HG02642 (cell line): ENCODE measurements at regions not wholly inside any gene's neighbourhood (a gene's known extent, or its start where the extent isn't known, plus 50 kb on each side); places are given as distances from the start of the nearest gene placed in this dataset.
"Not testable (repeated sequence)": the region's sequence is repeated elsewhere in the genome, so short reads cannot be mapped to it uniquely, and the experiment has no call there.

ENCODE experiments used
- ATAC-seq: cut with Tn5 transposase; IDR thresholded peaks from one replicate; pipeline ENCODE4 v1.9.1; 2021; ENCODE audit warnings: mild to moderate bottlenecking; ENCODE audit not compliant: unreplicated experiment, poor library complexity

DNA sequence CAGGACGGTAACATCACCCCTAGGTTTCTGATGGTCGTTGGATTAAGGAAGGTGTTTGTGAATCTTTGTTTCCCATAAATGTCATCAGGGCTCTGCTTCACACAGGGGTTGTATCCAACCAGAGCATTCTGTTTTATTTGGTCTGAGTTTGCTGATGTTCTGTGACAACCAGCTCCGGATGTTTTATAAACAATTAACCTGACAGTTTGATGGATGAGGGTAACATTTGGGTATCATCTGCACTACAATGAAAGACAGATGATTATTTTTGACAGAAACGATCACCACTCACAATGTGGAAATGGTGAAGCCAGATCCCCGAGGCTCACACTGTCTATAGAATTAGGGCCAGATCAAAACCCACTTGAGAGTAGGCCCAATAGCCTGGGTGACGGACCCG is 107.1 kb downstream of the CDC42EP3 start:
- ATAC-seq, result no peak

DNA sequence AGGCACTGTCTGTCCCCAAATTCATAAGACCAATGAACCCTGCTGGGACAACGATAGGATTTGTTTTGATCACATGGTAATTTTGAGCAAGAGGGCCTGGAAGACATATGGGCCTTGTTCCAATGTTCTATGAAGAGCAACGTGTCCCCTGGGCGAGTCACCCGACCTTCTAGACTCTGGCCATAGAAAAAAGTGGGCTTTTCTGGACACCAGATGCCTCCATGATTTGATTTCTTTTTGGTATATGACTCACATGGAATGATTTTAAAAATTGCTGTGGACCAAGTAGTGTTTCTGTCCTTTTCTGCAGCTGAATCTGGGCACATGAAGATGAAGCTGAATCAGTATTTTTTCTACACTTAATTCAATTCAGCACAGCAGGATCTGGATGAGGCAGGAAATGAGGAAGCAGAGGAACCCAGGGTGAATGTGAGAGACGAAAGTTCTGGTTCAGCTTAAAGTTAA is 104.9 kb downstream of the CDC42EP3 start:
- no peak for ATAC-seq

DNA sequence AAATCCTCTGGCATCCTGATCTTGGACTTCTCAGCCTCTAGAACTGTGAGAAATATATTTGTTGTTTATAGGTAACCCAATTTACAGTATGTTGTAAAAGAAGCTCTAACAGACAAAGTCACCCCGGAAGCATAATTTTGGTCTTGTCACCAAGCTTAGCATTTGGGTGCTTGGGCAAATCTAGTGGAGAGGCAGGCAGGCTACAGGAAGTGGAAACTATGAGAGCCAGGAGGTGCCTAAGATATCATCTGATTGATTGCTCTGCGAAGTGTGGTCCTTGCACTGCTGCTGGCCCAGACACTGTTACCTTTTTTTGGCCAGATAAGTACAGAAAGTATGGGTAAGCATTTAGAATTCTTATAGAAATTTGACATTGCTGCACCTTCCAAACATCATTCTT is 102.9 kb downstream of the CDC42EP3 start:
- no peak for ATAC-seq

DNA sequence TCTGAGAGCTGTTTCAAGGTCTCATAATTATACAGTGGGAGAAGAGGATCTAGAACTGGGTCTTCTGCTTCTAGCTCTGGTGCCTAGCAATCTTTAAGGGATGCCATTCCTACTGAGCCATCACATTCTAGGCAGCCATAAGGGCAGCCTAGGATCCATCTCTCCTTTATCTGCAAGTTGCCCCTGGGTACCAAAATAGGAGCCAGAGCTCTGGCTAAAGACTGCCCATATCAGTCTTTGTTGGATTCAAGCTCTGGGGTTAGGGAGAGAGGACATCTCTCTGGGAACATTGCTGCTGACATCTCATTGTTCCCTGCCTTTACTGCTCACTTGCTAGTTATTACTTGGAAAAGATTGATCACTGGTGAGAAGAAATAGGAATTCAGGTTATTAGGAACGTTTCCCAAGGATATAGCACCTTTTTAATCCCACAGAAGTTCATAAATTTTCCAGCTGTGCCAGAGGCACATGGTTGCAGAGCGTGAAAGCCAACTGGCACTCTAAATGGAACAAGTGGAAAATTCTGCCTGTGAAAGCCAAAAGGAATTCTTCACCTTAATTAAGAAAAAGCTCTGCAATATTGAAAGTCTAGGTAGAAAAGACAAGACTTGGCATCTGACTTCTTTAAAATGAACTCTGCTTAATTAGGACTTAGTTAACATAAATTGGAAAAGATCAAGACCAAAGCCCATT is 102.2 kb downstream of the CDC42EP3 start:
- no peak for ATAC-seq

DNA sequence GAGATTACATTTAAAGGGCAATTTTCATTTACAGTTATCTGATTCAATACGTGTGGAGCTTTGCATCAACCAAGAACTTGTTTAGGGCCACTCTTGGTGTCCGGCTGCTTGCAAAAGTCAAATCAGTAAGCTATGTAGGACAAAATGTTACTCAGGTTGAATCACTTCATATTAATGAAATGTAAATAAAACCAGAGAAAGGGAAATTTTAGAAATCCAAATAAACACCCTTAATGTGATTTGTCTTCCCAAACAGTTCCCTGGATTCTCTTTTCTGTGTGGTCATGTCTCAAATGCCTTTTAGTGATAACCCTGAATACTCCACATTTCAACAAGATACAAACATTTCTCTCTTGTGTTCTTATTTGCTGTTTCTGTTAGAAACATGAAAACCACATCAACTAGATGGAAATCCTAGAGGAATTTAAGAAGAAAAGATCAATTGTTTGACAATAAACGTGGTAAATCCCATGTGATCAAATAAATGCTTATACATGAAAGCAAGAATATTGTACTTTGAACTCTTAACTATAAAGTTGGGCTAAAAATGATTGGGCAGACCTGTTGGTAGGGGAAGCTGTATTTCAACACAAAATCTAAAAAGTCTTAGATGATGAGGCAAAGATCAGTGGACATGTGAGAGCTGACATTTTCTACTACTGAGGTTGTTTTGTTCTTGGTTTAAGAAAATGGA is 101.3 kb downstream of the CDC42EP3 start:
- ATAC-seq, result no peak

DNA sequence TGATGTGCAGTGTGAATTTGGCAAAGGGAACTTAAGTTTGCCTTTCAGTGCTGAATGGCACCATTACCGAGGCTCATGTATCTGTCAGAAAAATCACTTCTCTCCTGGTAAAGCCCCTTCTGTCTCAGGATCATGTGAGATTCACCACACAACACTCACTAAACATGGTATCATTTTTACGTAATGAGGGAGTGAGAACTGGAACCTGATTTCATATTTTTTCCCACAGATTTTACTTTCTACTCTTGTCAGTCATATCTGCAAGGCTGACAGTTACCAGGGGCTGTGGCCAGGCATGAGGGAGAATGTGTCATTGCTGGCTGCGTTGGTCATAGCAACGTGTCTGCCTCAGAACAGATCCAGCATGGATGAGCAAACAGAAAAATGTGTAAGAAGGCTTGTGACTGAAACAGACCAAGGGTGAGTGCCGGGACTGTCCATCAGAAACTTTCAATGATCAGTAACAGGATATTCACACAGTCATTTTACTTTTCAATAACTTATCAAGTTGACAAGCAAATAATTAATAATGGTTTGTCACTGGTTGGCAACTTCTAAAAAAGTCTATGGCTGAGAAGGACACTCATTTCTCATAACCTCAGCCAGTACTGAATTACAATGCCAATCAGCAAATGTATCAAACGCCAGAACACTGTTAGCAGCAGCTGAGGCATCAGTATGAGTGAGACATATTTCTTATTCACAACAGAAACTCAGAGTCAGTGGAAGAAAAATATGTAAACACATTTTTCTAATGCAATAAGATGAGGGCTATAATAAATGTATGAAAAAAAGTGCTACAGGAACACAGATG is 100.5 kb downstream of the CDC42EP3 start:
- peak; percentile 88 for ATAC-seq

DNA sequence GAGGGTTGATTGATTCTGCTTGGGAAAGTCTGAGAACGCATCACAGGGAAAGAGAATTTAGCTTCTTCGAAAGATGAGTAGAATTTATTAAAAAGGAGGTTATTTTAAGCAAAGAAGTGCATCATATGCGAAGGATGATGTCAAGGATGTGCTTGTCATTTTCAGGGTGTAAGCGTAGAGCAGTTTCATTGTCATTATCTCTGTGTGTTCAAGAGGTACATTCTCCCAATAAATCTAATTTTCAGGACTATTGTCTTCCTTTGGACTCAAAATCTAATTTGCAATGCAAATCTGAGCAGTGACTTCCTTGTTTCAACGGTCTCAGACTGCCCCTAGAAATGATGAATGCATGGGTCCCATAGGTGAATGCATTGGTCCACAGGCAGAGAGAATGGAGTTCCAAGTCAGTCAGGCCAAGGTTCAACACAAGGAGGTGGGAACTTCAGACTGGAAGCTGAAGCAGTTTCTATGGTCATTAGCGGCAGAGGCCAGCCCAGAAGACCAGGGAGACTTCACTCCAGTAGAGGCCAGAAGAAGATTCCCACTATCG is 99.8 kb downstream of the CDC42EP3 start:
- ATAC-seq, result no peak

DNA sequence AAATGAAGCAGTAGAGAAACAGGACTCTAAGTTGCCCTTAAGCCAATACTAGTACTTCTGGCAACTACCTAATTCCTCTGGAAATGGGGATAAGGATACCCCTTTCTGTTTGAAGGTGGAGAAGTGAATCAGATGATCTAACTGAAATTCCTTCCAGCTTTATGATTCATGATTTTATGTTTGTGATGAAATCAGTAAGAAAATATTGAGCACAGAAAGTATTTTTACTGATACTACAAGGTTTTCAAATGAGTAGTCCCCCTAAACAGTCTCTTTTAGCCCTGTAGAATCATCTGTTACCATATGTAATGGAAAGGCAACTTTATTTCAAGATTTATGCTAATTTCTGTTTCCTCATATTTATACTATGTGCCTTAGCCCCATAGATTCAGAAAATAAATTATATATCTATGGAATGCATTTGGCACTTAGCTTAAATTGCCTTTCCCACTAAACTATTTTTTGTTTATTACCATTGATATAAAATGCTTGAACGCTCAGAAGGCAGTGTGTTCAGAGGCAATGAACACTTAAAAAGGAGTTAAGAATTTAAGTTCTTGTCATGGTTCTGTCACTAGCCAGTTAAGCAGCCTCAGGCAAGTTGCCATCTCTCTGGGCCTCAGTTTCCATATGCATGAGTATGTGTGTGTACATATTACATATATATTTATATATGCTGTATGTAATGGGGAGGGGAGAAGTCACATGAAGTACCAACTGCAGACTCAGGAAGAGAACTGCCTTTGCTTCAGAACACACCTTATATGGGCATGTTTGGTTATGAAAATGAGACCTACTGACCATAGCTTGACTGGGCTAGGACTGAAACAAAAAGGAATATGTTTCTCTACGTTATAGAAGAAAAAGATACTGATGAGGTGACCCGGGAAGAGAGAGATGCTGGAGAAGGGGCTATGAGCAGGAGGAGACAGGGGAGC is 97.7 kb downstream of the CDC42EP3 start:
- peak; percentile 53 for ATAC-seq

DNA sequence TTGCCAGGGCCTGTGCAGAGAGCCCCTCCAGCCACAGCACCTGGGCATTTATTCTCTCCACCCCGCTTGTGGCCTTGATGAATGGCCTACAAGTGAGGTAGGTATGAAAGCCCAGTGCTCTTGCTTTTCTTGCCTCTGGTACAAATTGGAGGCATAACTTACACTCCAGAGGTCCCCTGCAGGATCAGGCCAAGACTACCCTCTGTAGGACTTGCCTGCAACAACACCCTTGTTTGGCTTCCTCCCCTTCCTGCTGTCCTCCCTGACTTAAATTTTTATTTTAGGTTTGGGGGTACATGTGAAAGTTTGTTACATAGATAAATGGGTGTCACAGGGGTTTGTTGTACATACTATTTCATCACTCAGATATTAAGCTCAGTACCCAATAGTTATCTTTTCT is 95.7 kb downstream of the CDC42EP3 start:
- no peak for ATAC-seq

DNA sequence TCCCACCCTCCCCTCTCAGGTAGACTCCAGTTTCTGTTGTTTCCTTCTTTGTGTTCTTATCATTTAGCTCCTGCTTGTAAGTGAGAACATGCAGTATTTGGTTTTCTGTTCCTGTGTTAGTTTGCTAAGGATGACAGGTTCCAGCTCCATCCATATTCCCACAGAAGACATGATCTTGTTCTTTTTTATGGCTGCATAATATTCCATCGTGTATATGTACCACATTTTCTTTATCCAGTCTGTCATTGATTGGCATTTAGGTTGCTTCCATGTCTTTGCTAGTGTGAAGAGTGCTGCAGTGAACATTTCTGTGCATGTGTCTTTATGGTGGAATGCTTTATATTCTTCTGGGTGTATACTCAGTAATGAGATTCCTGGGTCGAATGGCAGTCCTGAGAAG is 95.2 kb downstream of the CDC42EP3 start:
- not testable (repeated sequence) for ATAC-seq

DNA sequence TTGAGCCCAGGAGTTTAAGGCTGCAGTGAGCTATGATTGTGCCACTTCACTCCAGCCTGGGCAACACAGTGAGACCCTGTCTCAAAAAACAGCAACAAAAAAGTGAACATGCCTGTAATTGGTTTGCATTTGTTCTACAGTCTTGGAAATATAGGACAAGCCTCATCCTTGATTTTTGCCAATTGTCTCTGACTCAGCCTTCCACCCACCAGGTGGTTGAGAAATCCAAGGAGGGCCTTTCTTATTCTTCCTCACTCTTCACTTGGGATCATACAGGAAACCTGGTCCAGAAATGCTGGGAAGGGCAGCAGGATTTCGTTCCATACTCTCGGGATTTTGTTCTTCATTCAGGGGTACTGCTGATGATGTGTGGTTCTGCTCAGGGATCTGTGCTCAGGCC is 94.6 kb downstream of the CDC42EP3 start:
- no peak for ATAC-seq

DNA sequence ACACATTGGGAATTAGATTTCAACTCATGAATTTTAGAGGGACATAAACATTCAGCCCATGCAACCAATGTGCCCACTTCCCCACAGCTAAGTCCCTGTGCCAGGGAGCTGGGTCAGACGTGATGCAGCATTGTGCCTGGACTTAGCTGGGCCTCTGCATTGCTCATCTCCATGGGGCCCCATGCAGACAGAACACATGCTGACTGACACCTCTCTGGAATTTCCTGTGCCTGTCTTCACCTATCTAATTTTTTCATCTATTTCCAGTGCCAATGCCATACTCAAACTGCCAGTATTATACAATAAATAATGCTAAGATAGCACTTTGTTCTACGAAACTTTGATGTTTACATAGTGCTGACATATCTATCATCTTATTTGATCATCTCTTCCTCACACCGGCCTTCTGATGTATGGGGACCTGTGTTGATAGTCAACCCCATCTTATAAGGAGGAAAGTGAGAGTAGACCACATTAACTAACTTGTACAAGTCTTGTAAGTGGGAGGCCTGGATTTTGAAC is 92.2 kb downstream of the CDC42EP3 start:
- no peak for ATAC-seq

DNA sequence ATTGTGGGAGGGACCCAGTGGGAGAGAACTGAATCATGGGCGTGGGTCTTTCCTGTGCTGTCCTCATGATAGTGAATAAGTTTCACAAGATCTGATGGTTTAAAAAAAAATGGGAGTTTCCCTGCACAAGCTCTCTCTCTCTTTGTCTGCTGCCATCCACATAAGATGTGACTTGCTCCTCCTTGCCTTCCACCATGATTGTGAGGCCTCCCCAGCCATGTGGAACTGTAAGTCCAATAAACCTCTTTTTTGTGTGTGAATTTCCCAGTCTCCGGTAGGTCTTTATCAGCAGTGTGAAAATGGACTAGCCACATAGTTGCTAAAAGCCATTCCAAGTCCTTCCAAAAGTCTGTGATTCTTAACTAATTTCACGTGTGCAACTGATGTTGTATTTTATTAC is 91.5 kb downstream of the CDC42EP3 start:
- not testable (repeated sequence) for ATAC-seq

DNA sequence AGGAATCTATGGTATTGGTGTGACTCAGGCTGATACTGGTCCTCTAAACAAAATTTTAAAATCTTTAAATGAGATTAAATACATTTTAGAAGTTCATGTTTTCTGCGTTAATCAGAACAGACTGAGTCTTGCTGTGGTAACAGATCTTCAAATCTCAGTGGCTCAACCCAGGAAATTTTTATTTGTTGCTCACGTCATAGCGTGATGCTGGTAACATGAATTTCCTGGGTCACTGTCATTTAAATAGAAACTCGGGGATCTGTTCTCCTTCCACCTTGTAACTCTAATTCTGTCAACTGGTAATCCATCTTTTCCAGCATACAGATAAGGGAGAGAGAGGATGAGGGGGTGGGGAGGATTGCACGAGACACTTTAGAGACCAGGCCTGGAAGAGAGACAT is 90.0 kb downstream of the CDC42EP3 start:
- ATAC-seq, result no peak

DNA sequence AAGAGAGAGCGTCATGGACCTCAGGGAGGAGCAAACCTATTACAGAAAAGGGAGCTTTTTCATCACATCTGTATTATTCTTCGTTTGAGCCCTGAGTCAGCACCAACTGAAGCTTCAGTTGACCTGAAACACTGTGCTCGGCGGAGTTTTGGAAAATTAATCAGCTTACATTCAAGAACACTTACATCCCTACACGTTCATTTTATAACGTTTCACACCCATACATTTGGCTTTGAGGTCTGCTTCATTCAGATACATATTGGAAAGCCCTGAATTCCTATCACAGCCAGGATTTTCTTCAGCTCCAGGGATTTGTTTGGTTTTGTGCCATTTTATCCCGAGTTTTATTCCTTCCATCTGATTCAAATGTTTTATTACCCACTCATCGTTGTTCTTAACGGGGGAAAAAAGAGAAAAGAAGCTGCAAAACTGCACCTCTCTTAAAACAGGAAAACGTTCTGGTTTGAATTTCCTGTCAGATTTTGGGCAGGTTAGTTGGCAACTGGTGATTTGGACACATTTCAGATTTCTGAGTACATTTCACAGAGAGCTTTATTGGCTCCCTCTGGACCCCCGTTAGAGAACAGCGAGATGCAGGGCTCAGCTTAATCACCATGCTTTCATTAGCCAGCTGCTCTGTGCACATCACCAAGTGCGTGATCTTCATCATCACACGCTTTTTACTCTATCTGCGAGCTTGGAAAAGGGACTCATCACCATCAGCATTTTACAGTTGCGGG is 88.8 kb downstream of the CDC42EP3 start:
- no peak for ATAC-seq

DNA sequence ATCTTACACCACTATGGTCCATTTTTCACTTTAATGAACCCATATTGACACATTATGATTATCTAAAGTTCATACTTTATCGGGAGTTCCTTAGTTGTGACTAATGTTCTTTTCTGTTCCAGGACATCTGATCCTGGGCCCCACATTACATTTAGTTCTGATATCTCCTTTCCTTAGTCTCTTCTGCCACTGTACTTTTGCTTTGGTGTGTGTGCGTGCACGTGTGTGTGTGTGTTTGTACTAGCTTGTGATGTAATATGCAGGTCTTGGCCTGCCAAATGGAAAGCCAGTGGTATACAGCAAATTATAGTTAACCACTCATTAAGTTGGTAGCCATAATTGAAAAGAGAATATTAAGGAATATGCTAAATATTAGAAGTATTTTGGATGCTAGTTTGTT is 88.0 kb downstream of the CDC42EP3 start:
- no peak for ATAC-seq

DNA sequence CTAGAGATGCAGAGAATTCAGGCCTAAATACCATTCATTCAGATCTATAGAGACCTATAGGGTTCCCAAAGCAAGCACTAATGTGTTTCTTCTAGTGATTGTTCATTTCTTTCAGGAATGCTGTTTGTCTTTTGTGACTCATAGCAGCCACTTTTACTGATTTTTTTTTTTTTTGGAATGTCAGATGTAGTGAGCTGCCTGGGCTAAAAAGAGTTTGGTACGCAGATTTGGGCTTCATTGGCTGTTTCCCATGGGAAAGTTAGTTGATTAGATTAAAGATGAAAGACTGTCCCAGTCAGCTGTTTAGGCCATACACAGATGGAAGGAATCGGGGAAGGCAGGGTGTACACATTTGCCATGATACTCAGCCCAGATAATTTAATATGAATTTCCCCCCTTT is 87.6 kb downstream of the CDC42EP3 start:
- no peak for ATAC-seq

DNA sequence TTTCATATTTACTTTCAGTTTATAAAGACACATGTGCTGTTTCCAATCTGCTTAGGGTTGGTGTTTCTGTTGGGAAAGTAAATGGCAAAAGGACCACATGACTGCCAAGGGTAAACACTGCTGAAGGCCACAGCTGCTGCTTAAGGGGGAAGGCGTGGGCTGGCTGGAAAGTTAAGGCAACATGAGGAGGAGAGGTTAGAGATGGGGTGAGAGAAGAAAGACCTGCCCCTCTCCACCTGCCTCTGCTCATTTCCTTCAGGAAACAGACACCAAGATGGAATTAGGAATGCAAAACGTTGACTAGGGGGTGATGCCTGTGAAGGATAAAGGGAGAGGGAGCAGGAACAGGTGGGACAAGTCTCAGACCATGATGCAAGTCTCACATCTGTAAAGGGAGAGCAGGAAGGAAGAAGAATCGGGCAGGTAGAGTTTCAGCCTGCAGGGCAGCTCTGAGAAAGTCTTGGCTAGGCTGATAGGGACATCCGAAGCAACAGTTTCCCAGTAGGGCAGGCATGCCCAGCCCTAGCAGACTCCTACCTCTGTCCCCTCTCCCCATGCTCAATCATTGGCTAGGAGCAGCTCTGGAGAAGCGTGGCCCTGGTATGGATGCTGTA is 86.0 kb downstream of the CDC42EP3 start:
- peak; percentile 62 for ATAC-seq
